Stimulated activated effector memory CD8-positive, alpha-beta T cell treated with anti-CD3 and anti-CD28 coated beads, Interleukin-12 subunit alpha, Interleukin-12 subunit beta, amount 100 ng/mL, for 72 hours (primary cell): ENCODE measurements at regions not wholly inside any gene's neighbourhood (a gene's known extent, or its start where the extent isn't known, plus 50 kb on each side); places are given as distances from the start of the nearest gene placed in this dataset.

Experiments
- ATAC-seq: fragments of 150-1000 bp; cut with Tn5 transposase; 2 replicates; pipeline ENCODE4 v1.10.0; 2021
- DNase-seq, 2 donors: peaks; one replicate each; pipeline ENCODE4 v3.0.0; 2021 to 2022; ENCODE audit warnings: low spot score in 2 of 2
- H3K27ac Mint-ChIP-seq: one replicate; pipeline ENCODE4 v1.8.0; 2022; ENCODE audit warnings: mild to moderate bottlenecking, mixed read lengths
- H3K36me3 Mint-ChIP-seq: one replicate; pipeline ENCODE4 v1.8.0; 2022; ENCODE audit warnings: mild to moderate bottlenecking, mixed read lengths
- H3K4me1 Mint-ChIP-seq: one replicate; pipeline ENCODE4 v1.8.0; 2022; ENCODE audit warnings: mixed read lengths
- H3K4me3 Mint-ChIP-seq: one replicate; pipeline ENCODE4 v1.8.0; 2022; ENCODE audit warnings: mild to moderate bottlenecking, mixed read lengths
- H3K9me3 Mint-ChIP-seq: one replicate; pipeline ENCODE4 v1.8.0; 2022; ENCODE audit warnings: mixed read lengths

DNA sequence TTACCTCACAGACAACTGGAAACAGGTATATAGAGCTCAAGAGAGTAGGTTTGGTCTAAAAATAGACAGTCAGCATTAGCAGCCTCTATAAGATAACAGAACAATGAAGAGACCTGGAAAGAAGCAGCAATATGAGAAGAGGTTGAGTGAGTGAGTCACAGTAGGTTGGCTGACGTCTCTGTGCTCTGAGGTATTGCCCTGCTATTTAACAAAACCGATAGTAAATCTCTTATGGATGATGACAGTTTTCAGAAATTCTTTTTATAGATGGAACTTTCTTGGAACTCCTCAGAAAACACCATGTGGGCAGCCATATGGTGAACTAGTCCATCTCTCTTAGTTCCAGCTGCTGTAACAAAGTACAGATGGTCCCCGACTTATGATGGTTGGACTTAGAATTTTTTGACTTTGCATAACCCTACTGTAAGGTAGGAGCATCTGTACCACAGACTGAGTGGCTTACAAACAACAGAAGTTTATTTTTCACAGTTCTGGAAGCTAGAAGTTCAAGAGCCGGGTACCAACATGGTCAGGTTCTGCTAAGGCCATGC is 123.5 kb downstream of the MBD2 start:
- Mint-ChIP-seq H3K4me1 (no peaks in the 10 kb centered on the region), H3K4me3 (no peak overlapping the region), H3K9me3 (peaks cover 6% of the 10 kb centered on the region), H3K36me3 (no peaks in the 10 kb centered on the region), H3K27ac (no peak overlapping the region)
- no peak for DNase-seq
- no peak for ATAC-seq

- Mint-ChIP-seq H3K4me1 (no peaks in the 10 kb centered on the region), H3K4me3 (no peak overlapping the region), H3K9me3 (peaks cover 6% of the 10 kb centered on the region), H3K36me3 (no peaks in the 10 kb centered on the region), H3K27ac (no peak overlapping the region)
- DNase-seq (no peak), ATAC-seq (no peak)
These were observed 124.0 kb downstream of the MBD2 start for GRCh38 chr18:54100466-54100865.

- peaks cover 6% of the 10 kb centered on the region for H3K9me3 Mint-ChIP-seq
- H3K27ac Mint-ChIP-seq = no peak overlapping the region
- DNase-seq (no peak), ATAC-seq (no peak)
- H3K4me3 Mint-ChIP-seq = no peak overlapping the region
- no peaks in the 10 kb centered on the region for H3K4me1 Mint-ChIP-seq
- H3K36me3 Mint-ChIP-seq = no peaks in the 10 kb centered on the region
These were observed 130.0 kb downstream of the MBD2 start for GRCh38 chr18:54094474-54094873.

DNA sequence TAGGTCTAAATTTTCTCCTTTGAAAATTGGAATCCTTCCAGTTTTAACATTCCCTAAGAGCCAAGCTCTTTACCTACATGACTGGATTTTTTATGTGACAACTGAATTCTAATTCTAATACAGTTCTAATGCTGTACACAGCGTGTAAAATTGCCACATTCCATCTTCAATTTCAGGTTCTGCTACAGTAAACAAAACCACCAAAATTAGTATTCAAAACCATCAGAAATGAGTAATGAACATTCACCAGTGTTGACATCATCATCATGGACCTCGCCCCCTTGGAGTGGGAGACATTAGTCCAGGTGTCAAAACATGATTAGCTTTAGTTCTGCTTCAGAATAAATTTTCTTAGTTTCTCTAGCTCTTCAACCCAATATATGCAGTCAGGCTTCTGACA is 133.6 kb downstream of the MBD2 start:
- DNase-seq (no peak), ATAC-seq (peak; percentile 35)
- H3K27ac Mint-ChIP-seq = no peak overlapping the region
- no peaks in the 10 kb centered on the region for H3K9me3 Mint-ChIP-seq
- peaks cover 14% of the 10 kb centered on the region for H3K4me1 Mint-ChIP-seq
- H3K36me3 Mint-ChIP-seq = no peaks in the 10 kb centered on the region
- H3K4me3 Mint-ChIP-seq = no peak overlapping the region

GRCh38 chr18:54089749-54090459 is 134.6 kb downstream of the MBD2 start:
- H3K9me3 Mint-ChIP-seq = no peaks in the 10 kb centered on the region
- H3K4me3 Mint-ChIP-seq = no peak overlapping the region
- no peaks in the 10 kb centered on the region for H3K36me3 Mint-ChIP-seq
- DNase-seq (no peak), ATAC-seq (no peak)
- no peak overlapping the region for H3K27ac Mint-ChIP-seq
- H3K4me1 Mint-ChIP-seq = peaks cover 14% of the 10 kb centered on the region

- DNase-seq (no peak), ATAC-seq (no peak)
- Mint-ChIP-seq H3K4me1 (peaks cover 14% of the 10 kb centered on the region), H3K9me3 (peaks cover 8% of the 10 kb centered on the region), H3K27ac (peak overlapping the region; percentile 21), H3K4me3 (no peak overlapping the region), H3K36me3 (no peaks in the 10 kb centered on the region)
These were observed 137.6 kb downstream of the MBD2 start for GRCh38 chr18:54086863-54087262.

DNA sequence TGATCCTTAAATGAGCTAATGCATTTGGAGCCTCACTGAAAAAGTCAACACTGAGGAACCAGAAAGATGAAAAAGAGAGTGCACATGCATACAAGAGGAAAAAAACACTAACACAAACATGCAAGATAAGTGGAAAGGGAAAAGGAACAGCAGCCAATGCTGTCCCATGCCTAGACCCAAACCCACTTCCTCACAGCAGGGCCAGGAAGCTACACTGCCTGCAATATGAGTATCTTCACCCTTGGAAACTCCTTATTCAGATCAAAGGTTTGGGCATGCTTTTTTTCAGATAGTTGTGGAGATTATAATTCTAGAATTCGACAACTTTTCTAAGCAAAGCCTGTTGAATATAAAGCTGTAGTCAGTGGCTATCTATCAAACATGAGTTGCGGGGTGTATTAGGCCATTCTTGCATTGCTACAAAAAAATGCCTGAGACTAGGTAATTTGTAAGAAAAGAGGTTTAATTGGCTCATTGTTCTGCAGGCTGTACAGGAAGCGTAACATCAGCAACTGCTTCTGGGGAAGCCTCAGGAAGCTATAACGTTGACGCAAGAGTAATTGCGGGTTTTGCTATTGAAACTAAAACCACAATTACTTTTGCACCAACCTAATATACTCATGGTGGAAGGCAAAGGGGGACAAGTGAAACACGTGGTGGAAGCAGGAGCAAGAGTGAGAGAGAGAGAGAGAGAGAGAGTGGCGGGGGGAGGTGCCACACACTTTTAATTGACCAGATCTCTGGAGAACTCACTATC is 138.2 kb downstream of the MBD2 start:
- DNase-seq = no peak
- peak; percentile 82 for ATAC-seq

DNA sequence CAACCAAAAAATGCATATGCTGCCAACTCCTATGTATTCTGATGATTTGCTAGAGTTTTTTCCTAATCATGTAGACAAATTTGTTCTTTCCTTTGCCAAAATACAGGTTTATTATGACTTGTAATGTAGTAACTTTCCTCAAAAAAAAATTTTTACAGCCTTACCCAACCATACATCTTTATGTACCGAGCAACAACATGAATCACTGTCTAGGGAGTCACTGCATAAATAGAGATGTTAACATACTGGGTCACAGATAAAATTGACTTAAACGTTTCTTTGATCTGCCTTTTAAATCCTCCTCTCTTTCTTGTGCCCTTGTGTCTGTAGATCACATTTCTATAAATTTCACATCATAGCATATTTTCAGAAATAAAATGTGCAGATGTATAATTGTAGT is 143.6 kb downstream of the MBD2 start:
- H3K27ac Mint-ChIP-seq = no peak overlapping the region
- peaks cover under 1% of the 10 kb centered on the region for H3K4me1 Mint-ChIP-seq
- peaks cover 8% of the 10 kb centered on the region for H3K9me3 Mint-ChIP-seq
- no peak overlapping the region for H3K4me3 Mint-ChIP-seq
- H3K36me3 Mint-ChIP-seq = no peaks in the 10 kb centered on the region
- no peak for ATAC-seq
- DNase-seq = no peak

More for the DNA sequence above, 138.2 kb downstream of the MBD2 start:
- Mint-ChIP-seq H3K36me3 (no peaks in the 10 kb centered on the region), H3K27ac (peak overlapping the region; percentile 21), H3K4me1 (peaks cover 14% of the 10 kb centered on the region), H3K9me3 (peaks cover 8% of the 10 kb centered on the region), H3K4me3 (no peak overlapping the region)

DNA sequence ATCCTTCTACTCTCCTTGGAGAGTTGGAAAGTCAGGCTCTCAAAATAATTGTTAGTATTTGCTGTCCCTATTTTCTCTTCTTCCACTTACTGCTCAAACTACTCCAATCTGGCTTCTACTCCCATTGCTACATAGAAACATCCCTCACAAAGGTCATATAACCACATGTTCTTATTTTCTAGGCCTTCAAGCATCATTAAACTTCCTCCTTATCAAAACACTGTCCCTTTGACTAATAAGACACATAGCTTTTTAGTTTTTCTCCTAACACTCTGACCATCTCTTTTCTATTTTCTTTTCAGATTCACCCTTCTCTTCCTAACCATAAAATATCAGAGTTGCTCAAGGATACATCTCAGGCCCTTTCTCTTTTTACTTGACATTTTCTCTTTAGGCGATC is 148.3 kb downstream of the MBD2 start:
- no peaks in the 10 kb centered on the region for H3K36me3 Mint-ChIP-seq
- ATAC-seq = no peak
- no peak for DNase-seq
- H3K4me1 Mint-ChIP-seq = no peaks in the 10 kb centered on the region
- no peaks in the 10 kb centered on the region for H3K9me3 Mint-ChIP-seq
- H3K4me3 Mint-ChIP-seq = no peak overlapping the region
- no peak overlapping the region for H3K27ac Mint-ChIP-seq

GRCh38 chr18:54075689-54076088 is 148.8 kb downstream of the MBD2 start:
- ATAC-seq = no peak
- H3K27ac Mint-ChIP-seq = no peak overlapping the region
- H3K4me3 Mint-ChIP-seq = no peak overlapping the region
- H3K36me3 Mint-ChIP-seq = no peaks in the 10 kb centered on the region
- DNase-seq = no peak
- H3K4me1 Mint-ChIP-seq = no peaks in the 10 kb centered on the region
- no peaks in the 10 kb centered on the region for H3K9me3 Mint-ChIP-seq

DNA sequence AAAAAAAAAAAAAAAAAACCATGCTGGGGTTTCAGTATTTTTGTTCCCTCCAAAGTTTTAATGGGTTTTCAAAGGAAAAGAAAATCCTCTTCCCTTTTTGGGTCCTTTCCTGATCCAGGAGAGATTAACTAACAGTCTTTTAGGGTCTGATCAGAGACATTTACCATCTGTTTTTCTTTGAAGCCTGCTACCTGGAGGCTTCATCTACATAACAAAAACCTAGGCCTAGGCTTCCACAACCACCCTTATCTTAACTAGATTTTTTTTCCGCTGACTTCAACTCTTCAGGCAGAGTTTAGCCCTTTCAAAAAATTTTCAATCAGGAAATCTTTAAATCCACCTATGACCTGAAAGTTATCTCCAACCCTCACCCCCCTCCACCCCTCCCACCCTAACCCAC is 154.7 kb downstream of the MBD2 start:
- no peak overlapping the region for H3K4me3 Mint-ChIP-seq
- ATAC-seq = no peak

GRCh38 chr18:54060343-54061005 is 164.0 kb downstream of the MBD2 start:
- DNase-seq (no peak), ATAC-seq (peak; percentile 28)
- no peaks in the 10 kb centered on the region for H3K4me1 Mint-ChIP-seq
- H3K4me3 Mint-ChIP-seq = no peak overlapping the region
- no peak overlapping the region for H3K27ac Mint-ChIP-seq
- no peaks in the 10 kb centered on the region for H3K36me3 Mint-ChIP-seq
- no peaks in the 10 kb centered on the region for H3K9me3 Mint-ChIP-seq

More for the DNA sequence above, 154.7 kb downstream of the MBD2 start:
- H3K9me3 Mint-ChIP-seq = no peaks in the 10 kb centered on the region
- H3K36me3 Mint-ChIP-seq = no peaks in the 10 kb centered on the region
- H3K4me1 Mint-ChIP-seq = no peaks in the 10 kb centered on the region
- no peak overlapping the region for H3K27ac Mint-ChIP-seq
- DNase-seq = no peak

DNA sequence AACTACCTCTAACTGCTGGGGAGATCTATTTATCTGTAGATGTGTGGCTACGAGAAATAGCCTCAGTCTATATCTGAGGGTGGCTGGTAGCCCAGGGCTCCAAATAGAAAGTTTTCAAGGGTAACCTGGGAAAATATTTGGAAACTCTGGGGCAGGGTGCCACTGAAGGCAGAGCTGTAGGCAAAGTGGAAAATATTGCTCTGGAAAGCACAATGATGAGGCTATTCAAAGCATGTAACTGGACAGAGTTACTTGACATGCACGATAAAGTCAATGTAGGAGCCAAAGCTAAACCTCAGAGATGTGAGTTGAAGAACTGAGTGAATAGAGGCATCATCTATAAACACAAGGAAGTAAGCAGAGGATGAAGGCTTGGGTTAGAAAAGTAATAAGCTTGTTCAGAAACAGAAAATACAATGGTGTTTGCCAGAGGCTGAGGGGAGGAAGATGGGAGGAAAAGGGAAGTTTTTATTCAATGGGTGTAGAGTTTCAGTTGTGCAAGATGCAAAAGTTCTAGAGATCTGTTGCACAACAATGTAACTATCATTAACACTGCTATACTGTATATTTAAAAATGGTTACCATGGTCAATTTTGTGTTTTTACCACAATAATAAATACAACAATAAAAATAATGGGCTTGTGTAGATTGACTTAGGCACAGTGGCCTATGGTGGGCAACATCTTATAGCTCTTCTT is 171.6 kb downstream of the MBD2 start:
- ATAC-seq = no peak
- H3K9me3 Mint-ChIP-seq = no peaks in the 10 kb centered on the region
- no peaks in the 10 kb centered on the region for H3K36me3 Mint-ChIP-seq
- H3K4me3 Mint-ChIP-seq = no peak overlapping the region
- H3K27ac Mint-ChIP-seq = no peak overlapping the region
- no peaks in the 10 kb centered on the region for H3K4me1 Mint-ChIP-seq
- no peak for DNase-seq

DNA sequence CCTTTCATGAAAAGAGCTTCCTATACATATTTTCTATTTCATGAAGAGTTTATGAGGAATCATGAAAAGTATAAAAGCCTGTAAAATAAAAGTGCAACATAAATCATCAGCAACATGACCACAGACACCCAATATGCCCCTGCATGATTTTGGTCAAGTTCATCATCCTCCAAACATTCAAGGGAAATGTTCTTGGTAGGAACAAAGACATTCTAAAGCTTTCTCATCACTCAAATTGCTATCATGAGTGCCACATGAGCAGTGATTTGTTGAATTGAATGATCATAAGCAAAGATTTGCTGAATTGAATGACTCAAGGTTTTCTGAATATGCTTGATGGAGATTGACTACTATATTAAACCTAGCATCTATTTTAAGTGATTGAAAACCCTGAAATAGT is 172.2 kb downstream of the MBD2 start:
- Mint-ChIP-seq H3K4me1 (no peaks in the 10 kb centered on the region), H3K36me3 (no peaks in the 10 kb centered on the region), H3K4me3 (no peak overlapping the region), H3K9me3 (no peaks in the 10 kb centered on the region), H3K27ac (no peak overlapping the region)
- no peak for DNase-seq
- no peak for ATAC-seq
